H1 (cell line): ENCODE measurements at regions not wholly inside any gene's neighbourhood (a gene's known extent, or its start where the extent isn't known, plus 50 kb on each side); places are given as distances from the start of the nearest gene placed in this dataset.

ENCODE experiments used
- CTCF ChIA-PET: fragments of 300-600 bp; sonication (Branson Sonifier 250); formaldehyde crosslinking; loops from one replicate; lab custom pipeline; 2021; ENCODE audit not compliant: partially characterized antibody; lab: Charles Lee
- POLR2A ChIA-PET: fragments of 300-600 bp; sonication (Branson Sonifier 250); formaldehyde crosslinking; loops from one replicate; lab custom pipeline; 2021; ENCODE audit warnings: inconsistent platforms; ENCODE audit not compliant: partially characterized antibody; lab: Charles Lee
- DNase-seq, 2 experiments: peaks; one replicate each; pipeline versions ENCODE4 v3.0.0 to v3.0.0-alpha.2; 2010 to 2022; ENCODE audit warnings: low spot score in 2 of 2, low read depth in 1 of 2, mixed read lengths in 1 of 2
- FAIRE-seq: peaks from 2 replicates; lab custom pipeline; 2011; peaks lifted over from hg19 to GRCh38; lab: Jason Lieb, UNC
- H2AFZ ChIP-seq: 2 replicates; pipeline ENCODE4 v1.8.1; 2012; ENCODE audit warnings: low read length, inconsistent platforms
- H2AK5ac ChIP-seq: 2 replicates; pipeline ENCODE4 v1.6.1; 2013; ENCODE audit warnings: low read depth, low read length
- H2BK120ac ChIP-seq: replicated peaks from 2 replicates; pipeline ENCODE3; 2013; ENCODE audit warnings: low read depth, low read length, inconsistent platforms
- H2BK12ac ChIP-seq: 2 replicates; pipeline ENCODE4 v1.6.1; 2013; ENCODE audit warnings: low read depth, low read length
- H2BK15ac ChIP-seq: 2 replicates; pipeline ENCODE4 v1.6.1; 2013; ENCODE audit warnings: low read length
- H2BK20ac ChIP-seq: 2 replicates; pipeline ENCODE4 v1.6.1; 2013; ENCODE audit warnings: low read length
- H2BK5ac ChIP-seq: 2 replicates; pipeline ENCODE4 v1.6.1; 2013; ENCODE audit warnings: low read depth, low read length
- H3K14ac ChIP-seq: 2 replicates; pipeline ENCODE4 v1.6.1; 2013; ENCODE audit warnings: inconsistent platforms; ENCODE audit not compliant: insufficient read length
- H3K18ac ChIP-seq: 2 replicates; pipeline ENCODE4 v1.6.1; 2013; ENCODE audit warnings: low read length; ENCODE audit errors: extremely low read depth
- H3K23ac ChIP-seq: 2 replicates; pipeline ENCODE4 v1.6.1; 2013; ENCODE audit warnings: inconsistent platforms; ENCODE audit not compliant: insufficient read length
- H3K23me2 ChIP-seq: 2 replicates; pipeline ENCODE4 v1.6.1; 2013; ENCODE audit warnings: low read depth, low read length
- H3K27ac ChIP-seq: 2 replicates; pipeline ENCODE4 v1.6.1; 2011; ENCODE audit warnings: low read depth, low read length, inconsistent platforms
- H3K27me3 ChIP-seq, 4 experiments: replicated peaks in 1 of 4; 1 replicate in 1 of 4; 2 replicates in 3 of 4; pipeline versions ENCODE4 v1.6.1 to v1.8.1; 2011 to 2013; ENCODE audit warnings: low read length in 3 of 4, mild to moderate bottlenecking in 3 of 4, inconsistent platforms in 2 of 4, mixed read lengths in 2 of 4, moderate library complexity in 1 of 4; ENCODE audit not compliant: control insufficient read depth in 3 of 4, insufficient read depth in 3 of 4; ENCODE audit errors: extremely low read depth in 1 of 4
- H3K36me3 ChIP-seq, 4 experiments: 2 replicates each; pipeline versions ENCODE4 v1.6.1 to v1.8.1; 2011 to 2013; ENCODE audit warnings: mild to moderate bottlenecking in 4 of 4, low read length in 3 of 4, moderate library complexity in 2 of 4, control low read depth in 1 of 4, inconsistent platforms in 1 of 4; ENCODE audit not compliant: insufficient read depth in 4 of 4, control insufficient read depth in 2 of 4
- H3K4ac ChIP-seq: replicated peaks from 2 replicates; pipeline ENCODE3; 2013; ENCODE audit warnings: low read length, low read depth, mixed read lengths, inconsistent platforms; ENCODE audit not compliant: insufficient read length
- H3K4me1 ChIP-seq, 4 experiments: replicated peaks in 1 of 4; 1 replicate in 1 of 4; 2 replicates in 3 of 4; pipeline versions ENCODE4 v1.6.1 to v1.8.1; 2011 to 2013; ENCODE audit warnings: low read length in 3 of 4, inconsistent platforms in 2 of 4, mixed read lengths in 1 of 4; ENCODE audit not compliant: insufficient read depth in 4 of 4, control insufficient read depth in 3 of 4
- H3K4me2 ChIP-seq, 2 experiments: 2 replicates each; pipeline versions ENCODE4 v1.6.1 to v1.8.1; 2011 to 2013; ENCODE audit warnings: low read depth in 2 of 2, low read length in 2 of 2, control low read depth in 1 of 2, inconsistent platforms in 1 of 2, mild to moderate bottlenecking in 1 of 2; ENCODE audit not compliant: insufficient read depth in 1 of 2
- H3K4me3 ChIP-seq, 4 experiments: fragments of 200-600, 300-600 bp in 1 of 4; sonication (generic), shearing (Covaris generic), sonication (Bioruptor Twin) in 1 of 4; 2 replicates each; pipeline versions ENCODE4 v1.5.1 to v1.8.1; 2011 to 2016; ENCODE audit warnings: low read length in 4 of 4, low read depth in 3 of 4, control low read depth in 2 of 4, inconsistent platforms in 2 of 4, mild to moderate bottlenecking in 2 of 4, mixed read lengths in 1 of 4, moderate library complexity in 1 of 4; ENCODE audit not compliant: insufficient read depth in 2 of 4; ENCODE audit errors: extremely low read depth in 1 of 4
- H3K56ac ChIP-seq: replicated peaks from 2 replicates; pipeline ENCODE3; 2013; ENCODE audit warnings: low read depth, mild to moderate bottlenecking, mixed read lengths, low read length, inconsistent platforms; ENCODE audit not compliant: insufficient read length
- H3K79me1 ChIP-seq: 2 replicates; pipeline ENCODE4 v1.6.1; 2013; ENCODE audit warnings: low read depth, low read length, control low read depth
- H3K79me2 ChIP-seq, 2 experiments: 2 replicates each; pipeline versions ENCODE4 v1.6.1 to v1.8.1; 2012 to 2013; ENCODE audit warnings: low read length in 2 of 2, mild to moderate bottlenecking in 2 of 2, inconsistent platforms in 1 of 2; ENCODE audit not compliant: insufficient read depth in 2 of 2, control insufficient read depth in 1 of 2
- H3K9ac ChIP-seq, 4 experiments: replicated peaks in 1 of 4; 1 replicate in 1 of 4; 2 replicates in 3 of 4; pipeline versions ENCODE4 v1.6.1 to v1.8.1; 2011 to 2013; ENCODE audit warnings: low read depth in 3 of 4, low read length in 3 of 4, control low read depth in 2 of 4, mild to moderate bottlenecking in 2 of 4, moderate library complexity in 2 of 4, inconsistent platforms in 1 of 4; ENCODE audit errors: extremely low read depth in 1 of 4
- H3K9me3 ChIP-seq, 2 experiments: 2 replicates each; pipeline versions ENCODE4 v1.6.1 to v1.8.1; 2012 to 2013; ENCODE audit warnings: mild to moderate bottlenecking in 2 of 2, moderate library complexity in 2 of 2, control low read depth in 1 of 2, inconsistent platforms in 1 of 2, low read depth in 1 of 2, low read length in 1 of 2, mixed read lengths in 1 of 2; ENCODE audit not compliant: insufficient read depth in 2 of 2
- H4K20me1 ChIP-seq, 2 experiments: replicated peaks in 1 of 2; 2 replicates each; pipeline versions ENCODE3 to v1.8.1; 2011 to 2013; ENCODE audit warnings: inconsistent platforms in 2 of 2, low read length in 2 of 2, mild to moderate bottlenecking in 1 of 2; ENCODE audit not compliant: insufficient read depth in 2 of 2, control insufficient read depth in 1 of 2
- H4K5ac ChIP-seq: 2 replicates; pipeline ENCODE4 v1.6.1; 2013; ENCODE audit warnings: low read length, low read depth, mixed read lengths, inconsistent platforms; ENCODE audit not compliant: insufficient read length
- H4K8ac ChIP-seq: 2 replicates; pipeline ENCODE4 v1.8.0; 2013; ENCODE audit warnings: mild to moderate bottlenecking, moderate library complexity, low read length, inconsistent platforms; ENCODE audit not compliant: insufficient read depth; ENCODE audit errors: extremely low read depth
- H4K91ac ChIP-seq: replicated peaks from 2 replicates; pipeline ENCODE3; 2013; ENCODE audit warnings: low read length, mixed read lengths, inconsistent platforms; ENCODE audit not compliant: insufficient read length
- CEBPB ChIP-seq: IDR thresholded peaks from 2 replicates; pipeline ENCODE4 v1.6.1; 2012; ENCODE audit warnings: low read depth, low read length
- CHD1 ChIP-seq: IDR thresholded peaks from 2 replicates; pipeline ENCODE4 v1.6.1; 2012; ENCODE audit warnings: low read depth, low read length, improper control_type of control experiment
- CHD2 ChIP-seq: IDR thresholded peaks from 2 replicates; pipeline ENCODE4 v1.6.1; 2012; ENCODE audit warnings: low read length, improper control_type of control experiment
- GABPA ChIP-seq: IDR thresholded peaks from 2 replicates; pipeline ENCODE4 v1.6.1; 2011; ENCODE audit warnings: mild to moderate bottlenecking, low read length, moderate library complexity, borderline replicate concordance; ENCODE audit not compliant: insufficient read depth
- PHF8 ChIP-seq: fragments of 200-600 bp; sonication (generic); conservative IDR thresholded peaks from 2 replicates; pipeline ENCODE4 v1.7.1; 2012; ENCODE audit warnings: low read depth, mild to moderate bottlenecking, inconsistent platforms, low read length, moderate library complexity
- RAD21 ChIP-seq, 2 experiments: IDR thresholded peaks in 1 of 2; conservative IDR thresholded peaks in 1 of 2; 2 replicates each; pipeline ENCODE4 v1.6.1; 2011; ENCODE audit warnings: low read depth in 2 of 2, low read length in 2 of 2, improper control_type of control experiment in 1 of 2, inconsistent platforms in 1 of 2, mild to moderate bottlenecking in 1 of 2, moderate library complexity in 1 of 2
- SIRT6 ChIP-seq: IDR thresholded peaks from one replicate; pipeline ENCODE4 v1.7.1; 2012; ENCODE audit warnings: low read length, inconsistent platforms
- SP2 ChIP-seq: IDR thresholded peaks from 2 replicates; pipeline ENCODE4 v1.6.1; 2012; ENCODE audit warnings: mild to moderate bottlenecking, low read length, inconsistent platforms
- TCF12 ChIP-seq: IDR thresholded peaks from 2 replicates; pipeline ENCODE4 v1.6.1; 2011; ENCODE audit warnings: low read depth, mild to moderate bottlenecking, low read length
- WGBS, 2 experiments: shearing (Covaris generic) in 1 of 2; methylation state at CpG; one replicate each; pipeline versions ENCODE4 v1.1.6 to v1.1.7; 2013 to 2015; ENCODE audit warnings: low lambda C conversion rate in 2 of 2, mixed read lengths in 2 of 2, inconsistent platforms in 1 of 2, low coverage in 1 of 2, missing lambda C conversion rate in 1 of 2; ENCODE audit not compliant: insufficient replicate concordance in 2 of 2, insufficient coverage in 1 of 2, insufficient read length in 1 of 2; ENCODE audit errors: extremely low coverage in 1 of 2, missing lambda C conversion rate in 1 of 2; 5-methylcytosine and 5-hydroxymethylcytosine counted together

DNA sequence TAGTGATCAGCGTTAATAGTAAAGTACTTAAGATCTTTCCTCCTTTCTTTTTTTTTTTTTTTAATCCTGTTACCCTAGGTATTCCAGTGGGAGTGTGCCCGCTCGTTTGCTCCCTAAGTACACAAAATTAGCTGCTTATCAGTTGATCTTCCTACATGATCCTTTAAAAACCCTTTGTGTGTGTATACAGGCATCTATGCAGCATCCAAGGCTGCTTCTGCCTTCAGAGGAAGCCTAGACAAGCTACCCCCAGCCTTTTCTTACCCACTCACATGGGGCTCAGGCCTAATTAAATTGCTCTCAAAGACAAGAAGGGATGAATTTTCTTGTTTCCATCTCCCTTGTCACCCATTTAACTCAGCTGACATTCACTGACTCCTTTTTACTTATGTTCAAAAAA is 343.4 kb upstream of the LMO3 start:
- no peaks in the 10 kb centered on the region for H3K79me2 ChIP-seq
- ChIA-PET POLR2A (no interaction called here), CTCF (interaction anchor here (0.6 to 2.5 kb wide), 8 partner anchors 9 to 1043 kb away, joined by 3 to 35 read pairs (median 3); no protein-coding TSS in a partner anchor)
- no peak overlapping the region for H2BK5ac ChIP-seq
- no peak overlapping the region for H2BK20ac ChIP-seq
- H3K79me1 ChIP-seq: no peaks in the 10 kb centered on the region
- H3K36me3 ChIP-seq: no peaks in the 10 kb centered on the region
- no peak overlapping the region for H3K4ac ChIP-seq
- H3K27ac ChIP-seq: no peak overlapping the region
- no peak overlapping the region for H2BK120ac ChIP-seq
- H2BK15ac ChIP-seq: no peak overlapping the region
- no peak overlapping the region for H3K4me2 ChIP-seq
- no peak overlapping the region for H3K4me3 ChIP-seq
- H4K20me1 ChIP-seq: no peaks in the 10 kb centered on the region
- no peak overlapping the region for H2AK5ac ChIP-seq
- no peaks in the 10 kb centered on the region for H3K23me2 ChIP-seq
- H4K5ac ChIP-seq: no peak overlapping the region
- DNase-seq (no peak), FAIRE-seq (no peak)
- no peak overlapping the region for H3K14ac ChIP-seq
- peaks cover 0 to 4% (median 0%) of the 10 kb centered on the region in 4 experiments; a peak in 2 of 7 replicates for H3K4me1 ChIP-seq
- H3K56ac ChIP-seq: no peak overlapping the region
- H3K9ac ChIP-seq: no peak overlapping the region
- H4K8ac ChIP-seq: no peak overlapping the region
- H2AFZ ChIP-seq: no peak overlapping the region; the same call in 1 of the 2 replicates
- no peak overlapping the region for H3K18ac ChIP-seq
- H2BK12ac ChIP-seq: no peak overlapping the region
- H3K23ac ChIP-seq: no peak overlapping the region
- no peak overlapping the region for H4K91ac ChIP-seq
- H3K9me3 ChIP-seq: no peaks in the 10 kb centered on the region
- WGBS, 2 experiments: 88% methylated on average over 2 of the region's 3 CpGs; no CpG with 5 or more reads in 1 of the 2 experiments
- no peaks in the 10 kb centered on the region for H3K27me3 ChIP-seq
- TF ChIP-seq CHD2: no peak
- no peak for TF ChIP-seq CEBPB
- TF ChIP-seq RAD21 (IDR thresholded peaks at IDR 0.05 in 1 of 2, conservative IDR thresholded peaks at IDR 0.05 in 1 of 2; ENCODE audit: low read depth in 2 of 2, low read length in 2 of 2): no peak
- no peak for TF ChIP-seq PHF8
- no peak for TF ChIP-seq SIRT6
- TF ChIP-seq CHD1: no peak
- no peak for TF ChIP-seq GABPA
- TF ChIP-seq SP2: no peak
- TF ChIP-seq TCF12: no peak
